ENCODE measurements at regions not wholly inside any gene's neighbourhood (a gene's known extent, or its start where the extent isn't known, plus 50 kb on each side); places are given as distances from the start of the nearest gene placed in this dataset.

- Histone ChIP-seq H3K27ac (ENCODE audit: low read length) (no peak overlapping the region), H3K9me3 (ENCODE audit: control insufficient read depth, insufficient read depth, low read length) (no peaks in the 10 kb centered on the region), H3K4me3 (ENCODE audit: low read length) (no peak overlapping the region), H3K27me3 (ENCODE audit: control insufficient read depth, insufficient read depth, low read length) (peaks cover 11% of the 10 kb centered on the region), H3K4me1 (ENCODE audit: control insufficient read depth, insufficient read depth, low read length) (peaks cover 68% of the 10 kb centered on the region), H3K36me3 (ENCODE audit: control insufficient read depth, insufficient read depth, low read length) (no peaks in the 10 kb centered on the region)
- peak; percentile 76 to 79 (median 77) for ATAC-seq
- H3K27me3 Mint-ChIP-seq (ENCODE audit: low read depth in 2 of 2): peaks cover 10% of the 10 kb centered on the region in 2 donors
- H3K36me3 Mint-ChIP-seq: no peaks in the 10 kb centered on the region
- no peaks in the 10 kb centered on the region for H3K9me3 Mint-ChIP-seq
- 26% methylated on average over 12 of the region's 12 CpGs for WGBS (ENCODE audit: insufficient coverage)
- H3K4me3 Mint-ChIP-seq: no peak overlapping the region
- TF ChIP-seq CTCF (IDR thresholded peaks at IDR 0.05): no peak
- DNase-seq: peak; percentile 60 to 89
- peaks cover 24 to 46% of the 10 kb centered on the region in 2 donors for H3K4me1 Mint-ChIP-seq
- intact Hi-C loops (cut with micrococcal nuclease): loop anchor here (10.0 kb wide), 1 partner anchor 309 kb away; the partner anchor contains the start of gene GSE1
- H3K27ac Mint-ChIP-seq: peak overlapping the region in 1 of 2 donors; percentile 46
These were observed 194.0 kb upstream of the CIBAR2 start for GRCh38 chr16:85306071-85306792.

- DNase-seq (no peak), ATAC-seq (no peak)
- 80% methylated on average over 19 of the region's 19 CpGs for WGBS (ENCODE audit: insufficient coverage)
- peaks cover 28 to 52% of the 10 kb centered on the region in 2 donors for H3K4me1 Mint-ChIP-seq
- Histone ChIP-seq H3K27me3 (ENCODE audit: control insufficient read depth, insufficient read depth, low read length) (peaks cover 11% of the 10 kb centered on the region), H3K4me1 (ENCODE audit: control insufficient read depth, insufficient read depth, low read length) (peaks cover 71% of the 10 kb centered on the region), H3K4me3 (ENCODE audit: low read length) (no peak overlapping the region), H3K36me3 (ENCODE audit: control insufficient read depth, insufficient read depth, low read length) (no peaks in the 10 kb centered on the region), H3K9me3 (ENCODE audit: control insufficient read depth, insufficient read depth, low read length) (no peaks in the 10 kb centered on the region), H3K27ac (ENCODE audit: low read length) (no peak overlapping the region)
- no peaks in the 10 kb centered on the region for H3K9me3 Mint-ChIP-seq
- no peak for TF ChIP-seq CTCF (IDR thresholded peaks at IDR 0.05)
- peak overlapping the region in 1 of 2 donors; percentile 46 for H3K27ac Mint-ChIP-seq
- intact Hi-C loops (cut with micrococcal nuclease): loop anchor here (10.0 kb wide), 1 partner anchor 308 kb away; the partner anchor contains the start of gene GSE1
- no peaks in the 10 kb centered on the region for H3K36me3 Mint-ChIP-seq
- H3K4me3 Mint-ChIP-seq: no peak overlapping the region
- peaks cover 13 to 16% of the 10 kb centered on the region in 2 donors for H3K27me3 Mint-ChIP-seq (ENCODE audit: low read depth in 2 of 2)
These were observed 194.7 kb upstream of the CIBAR2 start for GRCh38 chr16:85306793-85307551.

- Mint-ChIP-seq H3K9me3 (no peaks in the 10 kb centered on the region), H3K4me1 (peaks cover 28 to 57% of the 10 kb centered on the region in 2 donors), H3K36me3 (no peaks in the 10 kb centered on the region), H3K4me3 (no peak overlapping the region), H3K27me3 (ENCODE audit: low read depth in 2 of 2) (peaks cover 16 to 22% of the 10 kb centered on the region in 2 donors), H3K27ac (no peak overlapping the region)
- peaks cover 11% of the 10 kb centered on the region for H3K27me3 ChIP-seq (ENCODE audit: control insufficient read depth, insufficient read depth, low read length)
- no peaks in the 10 kb centered on the region for H3K36me3 ChIP-seq (ENCODE audit: control insufficient read depth, insufficient read depth, low read length)
- 86% methylated on average over 24 of the region's 24 CpGs for WGBS (ENCODE audit: insufficient coverage)
- no peak for TF ChIP-seq CTCF (IDR thresholded peaks at IDR 0.05)
- DNase-seq (no peak), ATAC-seq (no peak)
- intact Hi-C loops (cut with micrococcal nuclease): loop anchor here (10.0 kb wide), 1 partner anchor 307 kb away; the partner anchor contains the start of gene GSE1
- no peak overlapping the region for H3K27ac ChIP-seq (ENCODE audit: low read length)
- H3K9me3 ChIP-seq (ENCODE audit: control insufficient read depth, insufficient read depth, low read length): no peaks in the 10 kb centered on the region
- H3K4me3 ChIP-seq (ENCODE audit: low read length): no peak overlapping the region
- H3K4me1 ChIP-seq (ENCODE audit: control insufficient read depth, insufficient read depth, low read length): peaks cover 71% of the 10 kb centered on the region
These were observed 195.5 kb upstream of the CIBAR2 start for GRCh38 chr16:85307552-85308364.
